Vagina (tissue), 2 donors: ENCODE measurements at regions not wholly inside any gene's neighbourhood (a gene's known extent, or its start where the extent isn't known, plus 50 kb on each side); places are given as distances from the start of the nearest gene placed in this dataset.

Experiments
- POLR2A ChIP-seq, 2 donors: fragments of 450-650 bp; IDR thresholded peaks; one replicate each; pipeline ENCODE4 v1.6.1; 2017; ENCODE audit warnings: antibody characterized with exemption in 2 of 2, mild to moderate bottlenecking in 2 of 2, moderate library complexity in 2 of 2
- POLR2AphosphoS5 ChIP-seq, 2 donors: sonication (generic); formaldehyde crosslinking; IDR thresholded peaks; one replicate each; pipeline ENCODE4 v1.9.0; 2017; ENCODE audit warnings: antibody characterized with exemption in 2 of 2, mild to moderate bottlenecking in 2 of 2, low read depth in 1 of 2; ENCODE audit not compliant: insufficient read depth in 1 of 2
- TF ChIP-seq, protein P1 (sequence below), 3 experiments: fragments of 450-650 bp in 2 of 3; fragments of 200-600 bp in 1 of 3; sonication (generic) in 1 of 3; IDR thresholded peaks; one replicate each; pipeline ENCODE4 v1.5.1; 2017 to 2019; ENCODE audit warnings: antibody characterized with exemption in 3 of 3, mild to moderate bottlenecking in 2 of 3, moderate library complexity in 2 of 3

GRCh38 chr20:26308961-26309360, 612.3 kb upstream of the ZNF337 start:
- TF ChIP-seq, protein P1, sequence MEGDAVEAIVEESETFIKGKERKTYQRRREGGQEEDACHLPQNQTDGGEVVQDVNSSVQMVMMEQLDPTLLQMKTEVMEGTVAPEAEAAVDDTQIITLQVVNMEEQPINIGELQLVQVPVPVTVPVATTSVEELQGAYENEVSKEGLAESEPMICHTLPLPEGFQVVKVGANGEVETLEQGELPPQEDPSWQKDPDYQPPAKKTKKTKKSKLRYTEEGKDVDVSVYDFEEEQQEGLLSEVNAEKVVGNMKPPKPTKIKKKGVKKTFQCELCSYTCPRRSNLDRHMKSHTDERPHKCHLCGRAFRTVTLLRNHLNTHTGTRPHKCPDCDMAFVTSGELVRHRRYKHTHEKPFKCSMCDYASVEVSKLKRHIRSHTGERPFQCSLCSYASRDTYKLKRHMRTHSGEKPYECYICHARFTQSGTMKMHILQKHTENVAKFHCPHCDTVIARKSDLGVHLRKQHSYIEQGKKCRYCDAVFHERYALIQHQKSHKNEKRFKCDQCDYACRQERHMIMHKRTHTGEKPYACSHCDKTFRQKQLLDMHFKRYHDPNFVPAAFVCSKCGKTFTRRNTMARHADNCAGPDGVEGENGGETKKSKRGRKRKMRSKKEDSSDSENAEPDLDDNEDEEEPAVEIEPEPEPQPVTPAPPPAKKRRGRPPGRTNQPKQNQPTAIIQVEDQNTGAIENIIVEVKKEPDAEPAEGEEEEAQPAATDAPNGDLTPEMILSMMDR (IDR thresholded peaks at IDR 0.05) = no peak
- no peak for TF ChIP-seq POLR2A (IDR thresholded peaks at IDR 0.05)
- TF ChIP-seq POLR2AphosphoS5 (IDR thresholded peaks at IDR 0.05; ENCODE audit: insufficient read depth in 1 of 2, low read depth in 1 of 2) = no peak
